ENCODE measurements at regions not wholly inside any gene's neighbourhood (a gene's known extent, or its start where the extent isn't known, plus 50 kb on each side); places are given as distances from the start of the nearest gene placed in this dataset.

DNA sequence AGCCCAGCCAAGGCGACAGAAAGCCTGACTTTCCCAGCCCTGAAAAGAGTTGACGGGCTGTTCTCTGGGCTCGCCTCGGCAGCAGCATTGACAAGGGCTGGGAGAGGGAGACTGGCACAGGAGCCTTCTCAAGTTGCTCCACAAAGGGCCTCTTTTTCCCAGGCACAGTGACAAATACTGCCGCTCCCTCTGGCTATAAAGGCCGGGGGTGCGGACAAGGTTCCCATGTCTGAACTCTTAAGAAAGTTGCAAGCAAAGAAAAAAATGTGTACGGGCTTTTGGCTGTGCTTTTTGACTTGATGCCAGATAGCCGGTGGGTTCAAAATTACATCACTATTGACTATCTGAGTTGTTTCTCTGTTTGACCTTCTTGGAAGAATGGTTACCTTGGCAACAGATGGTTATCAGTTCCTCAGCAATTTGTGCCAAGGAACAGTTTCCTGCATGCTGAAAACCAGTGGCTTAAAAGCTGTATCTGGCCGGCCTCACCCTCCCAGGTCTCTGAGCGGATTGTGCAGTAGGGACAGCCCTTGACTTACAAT lies 115.9 kb upstream of the EEPD1 start:
- DNase-seq (peak; percentile 52 to 82), ATAC-seq (peak; percentile 62 to 93 (median 85))
- Histone ChIP-seq H3K4me3 (peak overlapping the region in 1 of 10 donors; percentile 1), H3K36me3 (no peaks in the 10 kb centered on the region), H3K27ac (peak overlapping the region; percentile 48 to 91 (median 83)), H3K4me1 (peaks cover 6 to 65% (median 44%) of the 10 kb centered on the region in 9 donors), H3K27me3 (no peaks in the 10 kb centered on the region), H3K9me3 (no peaks in the 10 kb centered on the region)
- TF ChIP-seq, protein P1, sequence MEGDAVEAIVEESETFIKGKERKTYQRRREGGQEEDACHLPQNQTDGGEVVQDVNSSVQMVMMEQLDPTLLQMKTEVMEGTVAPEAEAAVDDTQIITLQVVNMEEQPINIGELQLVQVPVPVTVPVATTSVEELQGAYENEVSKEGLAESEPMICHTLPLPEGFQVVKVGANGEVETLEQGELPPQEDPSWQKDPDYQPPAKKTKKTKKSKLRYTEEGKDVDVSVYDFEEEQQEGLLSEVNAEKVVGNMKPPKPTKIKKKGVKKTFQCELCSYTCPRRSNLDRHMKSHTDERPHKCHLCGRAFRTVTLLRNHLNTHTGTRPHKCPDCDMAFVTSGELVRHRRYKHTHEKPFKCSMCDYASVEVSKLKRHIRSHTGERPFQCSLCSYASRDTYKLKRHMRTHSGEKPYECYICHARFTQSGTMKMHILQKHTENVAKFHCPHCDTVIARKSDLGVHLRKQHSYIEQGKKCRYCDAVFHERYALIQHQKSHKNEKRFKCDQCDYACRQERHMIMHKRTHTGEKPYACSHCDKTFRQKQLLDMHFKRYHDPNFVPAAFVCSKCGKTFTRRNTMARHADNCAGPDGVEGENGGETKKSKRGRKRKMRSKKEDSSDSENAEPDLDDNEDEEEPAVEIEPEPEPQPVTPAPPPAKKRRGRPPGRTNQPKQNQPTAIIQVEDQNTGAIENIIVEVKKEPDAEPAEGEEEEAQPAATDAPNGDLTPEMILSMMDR (IDR thresholded peaks at IDR 0.05): peak in 2 of 9 donors; percentile 12
- WGBS, 2 donors: 31 to 37% methylated on average over 11 of the region's 11 CpGs
- intact Hi-C loops (cut with DNase I): loop anchor here in 2 of 10 donors (5.0 kb wide), 2 partner anchors 120 to 255 kb away; no protein-coding TSS in a partner anchor

DNA sequence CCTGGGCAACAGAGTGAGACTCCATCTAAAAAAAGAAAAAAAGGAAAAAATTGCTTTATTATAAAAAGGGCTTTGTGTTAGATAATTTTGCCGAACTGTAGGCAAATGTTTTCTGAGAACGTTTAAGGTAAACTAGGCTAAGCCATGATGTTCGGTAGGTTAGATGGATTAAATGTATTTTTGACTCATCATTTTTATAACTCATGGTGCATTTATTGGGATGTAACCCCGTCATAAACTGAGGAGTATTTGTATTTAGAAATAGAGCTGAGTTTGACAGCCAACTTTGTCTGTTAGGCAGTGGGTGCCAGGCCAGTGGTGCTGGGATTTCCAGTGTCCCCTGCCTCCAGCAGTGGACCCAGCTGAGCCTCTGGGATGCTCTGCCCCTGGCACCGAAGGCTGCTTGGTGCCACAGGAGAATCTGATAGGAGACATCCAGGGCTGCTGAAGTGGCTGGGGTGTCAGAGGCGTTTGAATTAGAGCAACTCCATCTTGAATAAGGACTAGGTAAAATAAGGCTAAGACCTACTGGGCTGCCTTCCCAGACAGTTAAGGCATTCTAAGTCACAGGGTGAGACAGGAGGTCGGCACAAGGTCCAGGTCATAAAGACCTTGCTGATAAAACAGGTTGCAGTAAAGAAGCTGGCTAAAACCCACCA lies 114.9 kb upstream of the EEPD1 start:
- Histone ChIP-seq H3K9me3 (no peaks in the 10 kb centered on the region), H3K27me3 (no peaks in the 10 kb centered on the region), H3K4me1 (peaks cover 6 to 65% (median 44%) of the 10 kb centered on the region in 9 donors), H3K36me3 (no peaks in the 10 kb centered on the region), H3K27ac (peak overlapping the region in 9 of 10 donors; percentile 47 to 91 (median 75)), H3K4me3 (no peak overlapping the region)
- TF ChIP-seq, protein P1 (IDR thresholded peaks at IDR 0.05): no peak
- WGBS, 2 donors: 90 to 93% methylated on average over 7 of the region's 7 CpGs
- intact Hi-C loops (cut with DNase I): loop anchor here in 2 of 10 donors (5.0 kb wide), 2 partner anchors 119 to 254 kb away; no protein-coding TSS in a partner anchor
- DNase-seq: no peak
- ATAC-seq: no peak

GRCh38 chr7:36039243-36039642 lies 113.8 kb upstream of the EEPD1 start:
- intact Hi-C loops (cut with DNase I): loop anchor here in 2 of 10 donors (5.0 kb wide), 2 partner anchors 118 to 253 kb away; no protein-coding TSS in a partner anchor
- no peaks in the 10 kb centered on the region for H3K27me3 ChIP-seq
- H3K9me3 ChIP-seq: no peaks in the 10 kb centered on the region
- no peak overlapping the region for H3K4me3 ChIP-seq
- H3K36me3 ChIP-seq: no peaks in the 10 kb centered on the region
- DNase-seq (peak in 1 of 2 donors; percentile 30), ATAC-seq (peak in 3 of 8 donors; percentile 10 to 75 (median 21))
- peaks cover 6 to 69% (median 45%) of the 10 kb centered on the region in 9 donors for H3K4me1 ChIP-seq
- TF ChIP-seq, protein P1 (IDR thresholded peaks at IDR 0.05): no peak
- WGBS, 2 donors: 61 to 69% methylated on average over 11 of the region's 11 CpGs
- peak overlapping the region in 5 of 10 donors; percentile 47 to 91 (median 87) for H3K27ac ChIP-seq

DNA sequence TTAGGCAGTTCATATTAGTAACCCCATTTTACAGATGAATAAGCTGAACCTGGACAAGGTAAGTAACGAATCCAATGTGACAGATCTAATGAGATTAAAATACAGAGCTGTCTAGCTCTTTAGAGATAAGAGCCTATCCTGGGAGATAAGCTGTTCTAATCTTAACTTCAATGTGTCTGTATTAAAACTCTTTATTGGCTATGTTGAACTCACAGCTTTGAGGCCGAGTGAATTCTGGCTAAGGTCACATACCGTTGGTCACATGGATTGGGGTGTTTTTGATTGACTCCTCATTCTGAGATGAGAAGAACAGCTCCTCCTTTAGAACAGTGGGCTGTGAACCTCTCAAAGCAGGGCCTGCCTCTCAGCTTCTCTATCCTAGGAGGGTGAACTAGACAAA lies 113.4 kb upstream of the EEPD1 start:
- 42 to 61% methylated on average over 3 of the region's 3 CpGs for WGBS, 2 donors
- H3K9me3 ChIP-seq: no peaks in the 10 kb centered on the region
- TF ChIP-seq, protein P1 (IDR thresholded peaks at IDR 0.05): no peak
- DNase-seq (no peak), ATAC-seq (no peak)
- peaks cover 7 to 69% (median 49%) of the 10 kb centered on the region in 9 donors for H3K4me1 ChIP-seq
- no peak overlapping the region for H3K4me3 ChIP-seq
- intact Hi-C loops (cut with DNase I): loop anchor here in 2 of 10 donors (5.0 kb wide), 2 partner anchors 118 to 253 kb away; no protein-coding TSS in a partner anchor
- no peaks in the 10 kb centered on the region for H3K36me3 ChIP-seq
- H3K27me3 ChIP-seq: no peaks in the 10 kb centered on the region
- peak overlapping the region in 5 of 10 donors; percentile 2 to 91 (median 87) for H3K27ac ChIP-seq

Measured in heart right ventricle (tissue), 16 donors.